DMS 273 (cell line): ENCODE measurements at regions not wholly inside any gene's neighbourhood (a gene's known extent, or its start where the extent isn't known, plus 50 kb on each side); places are given as distances from the start of the nearest gene placed in this dataset.

Experiments used
- DNase-seq: peaks from one replicate; lab custom pipeline; 2025; ENCODE audit not compliant: unreplicated experiment; lab: John Stamatoyannopoulos, UW

GRCh38 chr9:26579056-26579455 is 313.5 kb downstream of the CAAP1 start:
- no peak for DNase-seq

- no peak for DNase-seq
These were observed 317.6 kb downstream of the CAAP1 start for GRCh38 chr9:26574898-26575440.

GRCh38 chr9:26574256-26574655 is 318.3 kb downstream of the CAAP1 start:
- no peak for DNase-seq

GRCh38 chr9:26567976-26568375 is 324.6 kb downstream of the CAAP1 start:
- no peak for DNase-seq

GRCh38 chr9:26566141-26566540 is 326.5 kb downstream of the CAAP1 start:
- DNase-seq, result no peak

GRCh38 chr9:26565118-26565517 is 327.5 kb downstream of the CAAP1 start:
- no peak for DNase-seq

GRCh38 chr9:26562338-26562737 is 330.3 kb downstream of the CAAP1 start:
- DNase-seq, result no peak

GRCh38 chr9:26561928-26562327 is 330.7 kb downstream of the CAAP1 start:
- no peak for DNase-seq

- no peak for DNase-seq
These were observed 333.1 kb downstream of the CAAP1 start for GRCh38 chr9:26559506-26559905.

GRCh38 chr9:26551971-26552370 is 340.6 kb downstream of the CAAP1 start:
- no peak for DNase-seq

GRCh38 chr9:26551451-26551850 is 341.2 kb downstream of the CAAP1 start:
- no peak for DNase-seq

GRCh38 chr9:26548781-26549290 is 343.8 kb downstream of the CAAP1 start:
- DNase-seq, result no peak

- no peak for DNase-seq
These were observed 352.6 kb downstream of the CAAP1 start for GRCh38 chr9:26539867-26540493.

GRCh38 chr9:26537211-26537610 is 355.4 kb downstream of the CAAP1 start:
- no peak for DNase-seq

- no peak for DNase-seq
These were observed 357.5 kb downstream of the CAAP1 start for GRCh38 chr9:26535151-26535550.

- no peak for DNase-seq
These were observed 361.8 kb downstream of the CAAP1 start for GRCh38 chr9:26530841-26531240.

GRCh38 chr9:26527931-26528330 is 364.7 kb downstream of the CAAP1 start:
- no peak for DNase-seq

GRCh38 chr9:26524267-26524666 is 368.3 kb downstream of the CAAP1 start:
- no peak for DNase-seq

- no peak for DNase-seq
These were observed 369.0 kb downstream of the CAAP1 start for GRCh38 chr9:26523577-26523976.

- no peak for DNase-seq
These were observed 372.5 kb downstream of the CAAP1 start for GRCh38 chr9:26520141-26520540.

- DNase-seq, result no peak
These were observed 375.7 kb downstream of the CAAP1 start for GRCh38 chr9:26516773-26517343.

- no peak for DNase-seq
These were observed 378.9 kb downstream of the CAAP1 start for GRCh38 chr9:26513730-26514129.

GRCh38 chr9:26510137-26510536 is 382.5 kb downstream of the CAAP1 start:
- no peak for DNase-seq
